Astrocyte of the spinal cord (primary cell): ENCODE measurements at regions not wholly inside any gene's neighbourhood (a gene's known extent, or its start where the extent isn't known, plus 50 kb on each side); places are given as distances from the start of the nearest gene placed in this dataset.

Source experiments
- DNase-seq: peaks from one replicate; pipeline ENCODE4 v3.0.0; 2011; ENCODE audit warnings: low read depth, low spot score
- H3K4me3 ChIP-seq: 2 replicates; pipeline ENCODE4 v1.5.1; 2011; ENCODE audit warnings: low read depth, mild to moderate bottlenecking, low read length, moderate library complexity
- CTCF ChIP-seq: IDR thresholded peaks from 2 replicates; pipeline ENCODE4 v1.5.1; 2012; ENCODE audit warnings: low read depth, mild to moderate bottlenecking, low read length, inconsistent platforms
- in situ Hi-C: cut with HindIII; loops from 2 replicates; pipeline ENCODE4 v1.10.0; 2017; ENCODE audit warnings: low sequenced_read_pairs

GRCh38 chr2:144877893-144878292, 358.0 kb upstream of the ZEB2 start:
- in situ Hi-C loops = no loop called here
- H3K4me3 ChIP-seq = no peak overlapping the region
- DNase-seq = no peak
- TF ChIP-seq CTCF = no peak

GRCh38 chr2:144876013-144876412, 356.1 kb upstream of the ZEB2 start:
- in situ Hi-C loops = no loop called here
- no peak for TF ChIP-seq CTCF
- H3K4me3 ChIP-seq = no peak overlapping the region
- DNase-seq = peak; percentile 22

DNA sequence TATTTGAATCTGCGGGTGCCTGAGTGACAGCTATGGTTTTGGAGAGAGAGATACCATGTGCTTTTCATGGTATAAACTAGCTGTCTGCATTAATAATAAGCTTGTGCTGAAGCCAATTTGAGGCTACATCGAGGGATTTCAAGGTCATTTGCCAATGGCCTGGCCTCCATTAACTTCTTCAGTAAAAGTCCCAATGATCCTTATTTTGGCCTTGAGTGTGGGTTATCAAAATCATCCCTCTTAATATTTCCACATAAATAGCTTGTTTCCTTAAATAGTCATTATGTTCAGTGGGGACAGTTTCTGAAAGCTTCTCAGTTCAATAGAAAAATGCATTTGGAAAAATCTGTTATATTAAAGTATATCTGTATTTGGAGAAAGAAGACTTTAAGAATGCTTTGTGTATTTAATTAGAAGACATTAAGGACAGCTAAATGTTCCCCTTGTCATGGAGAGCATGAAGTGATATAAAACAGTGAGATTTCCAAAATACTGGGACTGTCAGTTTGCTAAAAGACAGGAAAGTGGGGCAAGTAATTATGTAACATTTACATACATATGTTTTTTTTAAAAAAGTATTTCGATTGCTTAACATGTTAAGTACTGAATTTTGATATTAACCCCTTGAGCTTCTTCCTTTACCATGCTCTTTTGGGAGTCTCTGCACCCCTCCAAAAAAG, 355.5 kb upstream of the ZEB2 start:
- in situ Hi-C loops = no loop called here
- no peak for TF ChIP-seq CTCF
- no peak overlapping the region for H3K4me3 ChIP-seq
- no peak for DNase-seq

DNA sequence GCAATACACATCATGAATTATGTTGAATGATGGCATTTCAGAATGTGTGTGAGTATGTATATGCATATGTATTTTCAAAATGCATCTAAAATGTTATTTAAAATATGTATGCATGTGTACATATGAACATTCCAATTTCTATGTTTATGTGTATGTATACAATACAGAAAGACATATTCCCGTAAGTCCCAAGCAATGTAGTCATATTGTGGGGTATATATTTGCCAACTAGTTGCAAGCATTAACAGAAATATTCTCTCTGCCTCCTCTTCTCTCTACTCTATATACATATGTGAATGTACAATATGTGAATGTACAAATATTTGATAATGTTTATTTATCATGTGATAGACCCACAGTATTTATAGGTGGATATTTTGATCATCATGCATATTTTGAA, 345.8 kb upstream of the ZEB2 start:
- DNase-seq = no peak
- H3K4me3 ChIP-seq = no peak overlapping the region
- TF ChIP-seq CTCF = no peak
- in situ Hi-C loops = no loop called here

- no peak overlapping the region for H3K4me3 ChIP-seq
- TF ChIP-seq CTCF = no peak
- in situ Hi-C loops = no loop called here
- DNase-seq = no peak
These were observed 339.8 kb upstream of the ZEB2 start for GRCh38 chr2:144859716-144860115.

DNA sequence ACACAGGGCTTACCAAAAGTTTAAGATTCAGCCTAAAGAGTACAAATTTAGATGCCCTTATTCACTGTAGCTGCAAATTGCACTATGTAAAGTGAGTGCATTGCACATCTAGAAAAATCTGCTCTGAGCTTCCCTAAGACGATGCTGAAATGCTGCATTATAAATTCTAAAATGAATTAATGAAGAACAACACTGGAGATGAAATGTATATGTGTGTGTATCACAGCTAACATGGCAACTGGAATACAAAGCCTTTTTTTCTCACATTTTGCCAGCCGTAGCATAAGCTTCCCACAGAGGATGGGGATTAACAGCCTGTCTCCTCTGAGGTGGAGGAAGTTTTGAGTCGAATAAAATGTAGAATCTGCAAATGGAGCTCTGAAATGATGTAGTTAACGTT, 338.3 kb upstream of the ZEB2 start:
- in situ Hi-C loops = no loop called here
- no peak for TF ChIP-seq CTCF
- DNase-seq = no peak
- H3K4me3 ChIP-seq = no peak overlapping the region
